Heart left ventricle (tissue), 16 donors: ENCODE measurements at regions not wholly inside any gene's neighbourhood (a gene's known extent, or its start where the extent isn't known, plus 50 kb on each side); places are given as distances from the start of the nearest gene placed in this dataset.
"Not testable (repeated sequence)": the region's sequence is repeated elsewhere in the genome, so short reads cannot be mapped to it uniquely, and the experiment has no call there.

Experiments used
- ATAC-seq, 4 donors: fragments of 200-7000 bp; cut with Tn5 transposase; one replicate each; pipeline ENCODE4 v1.9.1; 2020 to 2022; ENCODE audit warnings: moderate library complexity in 4 of 4, mild to moderate bottlenecking in 3 of 4, moderate number of reproducible peaks in 1 of 4
- DNase-seq, 5 donors: peaks; one replicate each; pipeline ENCODE4 v3.0.0-alpha.2; 2020
- H3K27ac ChIP-seq, 12 donors: fragments of 200-600 bp; sonication (generic) in 4 of 12; one replicate each; pipeline versions ENCODE4 v1.5.0 to v1.8.0; 2016 to 2022; ENCODE audit warnings: mild to moderate bottlenecking in 2 of 12
- H3K27me3 ChIP-seq, 9 donors: fragments of 200-600 bp; sonication (generic) in 2 of 9; one replicate each; pipeline versions ENCODE4 v1.5.1 to v1.8.0; 2016 to 2022; ENCODE audit warnings: mild to moderate bottlenecking in 3 of 9
- H3K36me3 ChIP-seq, 9 donors: fragments of 200-600 bp; sonication (generic) in 2 of 9; one replicate each; pipeline versions ENCODE4 v1.5.0 to v1.8.0; 2018 to 2022; ENCODE audit warnings: mild to moderate bottlenecking in 2 of 9
- H3K4me1 ChIP-seq, 12 donors: fragments of 200-600 bp; sonication (generic) in 4 of 12; one replicate each; pipeline versions ENCODE4 v1.5.0 to v1.8.0; 2016 to 2022; ENCODE audit warnings: mild to moderate bottlenecking in 3 of 12
- H3K4me3 ChIP-seq, 12 donors: fragments of 200-600 bp; sonication (generic) in 4 of 12; one replicate each; pipeline versions ENCODE4 v1.5.0 to v1.8.0; 2017 to 2022; ENCODE audit warnings: mild to moderate bottlenecking in 9 of 12, moderate library complexity in 4 of 12
- H3K9me3 ChIP-seq, 12 donors: fragments of 200-600 bp; sonication (generic) in 4 of 12; one replicate each; pipeline versions ENCODE4 v1.5.0 to v1.8.0; 2016 to 2022; ENCODE audit warnings: mild to moderate bottlenecking in 1 of 12
- CTCF ChIP-seq, 12 donors: fragments of 200-600 bp; sonication (generic) in 4 of 12; IDR thresholded peaks; one replicate each; pipeline versions ENCODE4 v1.5.0 to v1.8.0; 2018 to 2022; ENCODE audit warnings: antibody characterized with exemption in 12 of 12, mild to moderate bottlenecking in 5 of 12
- POLR2A ChIP-seq, 2 donors: fragments of 450-650 bp; IDR thresholded peaks; one replicate each; pipeline ENCODE4 v1.6.1; 2017; ENCODE audit warnings: antibody characterized with exemption in 2 of 2, mild to moderate bottlenecking in 2 of 2, moderate library complexity in 2 of 2
- WGBS, 4 donors: extraction: QIAGEN DNeasy Blood & Tissue Kit in 2 of 4; methylation state at CpG; one replicate each; pipeline versions ENCODE4 v1.1.5 to v1.1.7; 2013 to 2018; 5-methylcytosine and 5-hydroxymethylcytosine counted together
- intact Hi-C, 10 donors: fragments of 100-400 bp; cut with DNase I; formaldehyde crosslinking; loops; one replicate each; pipeline versions ENCODE4 v1.11.1 to v1.14.2; 2022
- donor health status: ischemic (EF 13 %, LVEDD 7.1; RV severe dilation, severe dysfunction).
- donor health status: healthy with polysubstance abuse.
- donor health status: DM: no; HTN: yes; CAD: no.
- donor health status: DM: no; HTN: no; CAD: no.
- donor health status: ischemic (EF 25% LVEDD 6.9; RV normal size, moderate dysfunction).
- donor health status: ischemic (EF 25% LVEDD 5.7; RV mildly dilated, moderate dysfunction).
- donor health status: healthy.
- donor health status: DM: yes; HTN: yes; CAD: no.
- donor health status: ischemic (EF 35%, LVEDD 5.7; RV mildly dilated, moderate dysfunction).
- donor health status: nonischemic (EF 11% LVEDD 7.7; RV severe dilation, severe dysfunction).
- donor health status: DM: yes; HTN: yes; CAD: no.
- donor health status: PGD.
- donor health status: ischemic (EF 29% LVEDD 5.4; RV normal size, mild dysfunction).
- donor health status: nonischemic (EF 23%, LVEDD 6.1; RV moderate dilation, normal function).

DNA sequence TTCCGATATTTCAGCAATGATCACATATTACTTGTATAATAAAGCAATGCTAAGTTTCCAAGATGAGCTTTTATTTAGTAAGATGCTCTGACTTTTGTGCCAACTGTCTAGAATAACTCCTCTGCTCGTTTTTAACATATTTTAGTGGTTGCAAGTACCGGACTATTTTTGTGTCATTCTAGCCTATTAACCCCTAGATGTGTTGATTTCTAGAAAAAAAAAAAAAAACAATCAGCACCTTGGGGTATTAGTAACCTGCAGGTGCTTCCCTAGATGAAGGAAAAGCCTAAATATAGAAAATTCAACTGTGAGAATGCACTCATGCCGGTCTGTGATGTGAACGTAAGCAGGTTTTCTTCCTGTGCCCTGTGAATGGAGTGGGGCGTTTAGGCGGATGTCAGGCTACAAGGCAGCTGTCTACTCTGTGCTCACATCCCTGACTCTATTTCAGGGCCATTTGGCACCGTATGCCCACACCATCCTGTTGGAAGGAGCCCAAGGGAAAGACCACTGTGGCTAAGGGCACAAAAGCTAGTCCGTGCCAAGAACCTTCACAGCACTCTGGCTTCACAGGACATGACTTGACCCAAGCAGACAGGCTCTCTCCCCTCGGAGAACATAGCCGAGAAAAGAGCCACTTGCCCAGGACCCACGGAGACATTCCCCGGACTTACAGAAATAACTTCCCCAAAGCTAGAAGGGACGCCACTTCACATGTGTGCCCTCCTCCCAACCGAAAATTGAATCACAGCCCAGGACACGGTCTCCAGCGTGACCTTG is 60.9 kb upstream of the AGAP1 start:
- DNase-seq (peak in 3 of 5 donors; percentile 24 to 53 (median 42)), ATAC-seq (peak; percentile 72 to 88 (median 84))
- H3K4me1 ChIP-seq, result peaks cover 0 to 22% (median 17%) of the 10 kb centered on the region in 12 donors
- no peaks in the 10 kb centered on the region for H3K9me3 ChIP-seq
- intact Hi-C loops, result loop anchor here in 9 of 10 donors (1.0 to 10.0 kb wide), 7 partner anchors 60 to 312 kb away; partner anchors contain the start of gene AGAP1 (in 1 of the 9)
- H3K4me3 ChIP-seq, result peak overlapping the region in 7 of 12 donors; percentile 1 to 20 (median 10)
- peak overlapping the region in 11 of 12 donors; percentile 56 to 79 (median 67) for H3K27ac ChIP-seq
- TF ChIP-seq CTCF (IDR thresholded peaks at IDR 0.05) (no peak), POLR2A (IDR thresholded peaks at IDR 0.05) (no peak)
- WGBS, 4 donors, result 19 to 27% (median 23%) methylated on average over 16 to 17 of the region's 17 CpGs
- no peaks in the 10 kb centered on the region for H3K27me3 ChIP-seq
- H3K36me3 ChIP-seq, result no peaks in the 10 kb centered on the region

DNA sequence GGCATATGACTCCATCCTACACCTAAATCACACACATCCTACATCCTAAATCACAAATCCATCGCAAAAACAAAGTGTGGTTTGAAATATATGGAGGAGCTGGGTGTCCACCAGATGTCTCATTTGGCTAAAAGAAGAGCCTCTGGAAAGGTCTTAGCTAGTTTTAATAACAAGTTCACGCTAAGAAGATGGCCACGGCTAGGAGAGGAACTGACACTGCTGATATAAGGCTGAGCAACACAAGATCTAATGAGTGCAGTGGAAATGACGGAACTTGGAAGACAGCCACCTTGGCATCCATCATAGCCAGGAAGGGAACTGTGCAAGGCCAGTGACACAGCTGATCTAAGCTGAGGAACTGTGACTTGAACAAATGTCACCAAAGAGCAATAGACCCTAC is 60.0 kb upstream of the AGAP1 start:
- DNase-seq, result peak in 4 of 5 donors; percentile 66 to 84 (median 71)
- peak in 8 of 12 donors; percentile 10 to 42 (median 28) for TF ChIP-seq CTCF (IDR thresholded peaks at IDR 0.05)
- TF ChIP-seq POLR2A (IDR thresholded peaks at IDR 0.05), result no peak
- Histone ChIP-seq H3K27me3 (no peaks in the 10 kb centered on the region), H3K27ac (peak overlapping the region in 11 of 12 donors; percentile 56 to 79 (median 67)), H3K4me1 (peaks cover 0 to 22% (median 17%) of the 10 kb centered on the region in 12 donors), H3K4me3 (no peak overlapping the region), H3K9me3 (no peaks in the 10 kb centered on the region), H3K36me3 (no peaks in the 10 kb centered on the region)
- intact Hi-C loops, result loop anchor here in 9 of 10 donors (1.0 to 10.0 kb wide), 9 partner anchors 59 to 311 kb away; partner anchors contain the start of gene AGAP1 (in 1 of the 9)
- 13 to 25% (median 16%) methylated on average over 4 of the region's 4 CpGs for WGBS, 4 donors
- ATAC-seq, result peak; percentile 82 to 96 (median 93)

- Histone ChIP-seq H3K4me3 (no peak overlapping the region), H3K4me1 (no peaks in the 10 kb centered on the region), H3K27me3 (no peaks in the 10 kb centered on the region), H3K36me3 (no peaks in the 10 kb centered on the region), H3K27ac (no peak overlapping the region), H3K9me3 (peaks cover 0 to 5% (median 0%) of the 10 kb centered on the region in 12 donors)
- no peak for ATAC-seq
- TF ChIP-seq CTCF (IDR thresholded peaks at IDR 0.05), result no peak
- DNase-seq, result no peak
- 78 to 82% (median 82%) methylated on average over 17 to 18 of the region's 18 CpGs for WGBS, 4 donors
- intact Hi-C loops, result loop anchor here in 3 of 10 donors (10.0 kb wide), 4 partner anchors 55 to 305 kb away; partner anchors contain the start of gene AGAP1 (in 1 of the 3)
Measured at GRCh38 chr2:235439959-235440662, 53.7 kb upstream of the AGAP1 start.

- WGBS, 4 donors, result 63 to 81% (median 71%) methylated on average over 5 to 6 of the region's 6 CpGs
- DNase-seq, intact Hi-C loops, H3K4me3 ChIP-seq, H3K9me3 ChIP-seq, ATAC-seq, H3K27ac ChIP-seq, H3K4me1 ChIP-seq, H3K27me3 ChIP-seq, H3K36me3 ChIP-seq: not testable (repeated sequence)
Measured at GRCh38 chr2:235443580-235443979, 50.3 kb upstream of the AGAP1 start.
